ENCODE measurements at regions not wholly inside any gene's neighbourhood (a gene's known extent, or its start where the extent isn't known, plus 50 kb on each side); places are given as distances from the start of the nearest gene placed in this dataset.
"Not testable (repeated sequence)": the region's sequence is repeated elsewhere in the genome, so short reads cannot be mapped to it uniquely, and the experiment has no call there.

- H3K79me2 ChIP-seq (ENCODE audit: insufficient read depth, low read length); H3K4me2 ChIP-seq (replicated peaks; ENCODE audit: extremely low read depth, low read length, poor library complexity, severe bottlenecking); intact Hi-C loops (cut with micrococcal nuclease); H3K27me3 Mint-ChIP-seq (ENCODE audit: low read depth in 3 of 3); H3K36me3 ChIP-seq (replicated peaks in 1 of 2; ENCODE audit: control insufficient read depth in 1 of 2, insufficient read depth in 2 of 2, low read length in 2 of 2); H4K20me1 ChIP-seq (ENCODE audit: insufficient read depth, low read length); H3K27ac ChIP-seq (ENCODE audit: low read depth in 1 of 2, low read length in 2 of 2); H3K4me1 Mint-ChIP-seq; H3K27me3 ChIP-seq (ENCODE audit: control insufficient read depth in 2 of 2, insufficient read depth in 2 of 2, low read length in 2 of 2); H3K4me3 Mint-ChIP-seq; H3K36me3 Mint-ChIP-seq; H2AFZ ChIP-seq (ENCODE audit: insufficient read depth, low read depth, low read length, poor library complexity, severe bottlenecking); DNase-seq; H3K4me1 ChIP-seq (ENCODE audit: control insufficient read depth in 1 of 2, insufficient read depth in 2 of 2, low read length in 2 of 2); H3K9ac ChIP-seq (ENCODE audit: insufficient read depth, low read length, poor library complexity, severe bottlenecking); H3K27ac Mint-ChIP-seq: not testable (repeated sequence)
- H3K9me3 ChIP-seq (replicated peaks in 1 of 2; ENCODE audit: control insufficient read depth in 1 of 2, insufficient read depth in 1 of 2, low read length in 2 of 2) = peaks cover 28 to 91% of the 10 kb centered on the region in 2 donors
- peaks cover 40 to 88% (median 77%) of the 10 kb centered on the region in 7 donors for H3K9me3 Mint-ChIP-seq
- peak overlapping the region in 1 of 3 experiments; percentile 1 for H3K4me3 ChIP-seq (replicated peaks in 1 of 3; ENCODE audit: low read depth in 2 of 3, low read length in 3 of 3)
- 89% methylated on average over 18 of the region's 18 CpGs for WGBS (ENCODE audit: insufficient coverage)
These were observed 243.5 kb downstream of the FOXD4L6 start for GRCh38 chr9:40884902-40885490.

DNA sequence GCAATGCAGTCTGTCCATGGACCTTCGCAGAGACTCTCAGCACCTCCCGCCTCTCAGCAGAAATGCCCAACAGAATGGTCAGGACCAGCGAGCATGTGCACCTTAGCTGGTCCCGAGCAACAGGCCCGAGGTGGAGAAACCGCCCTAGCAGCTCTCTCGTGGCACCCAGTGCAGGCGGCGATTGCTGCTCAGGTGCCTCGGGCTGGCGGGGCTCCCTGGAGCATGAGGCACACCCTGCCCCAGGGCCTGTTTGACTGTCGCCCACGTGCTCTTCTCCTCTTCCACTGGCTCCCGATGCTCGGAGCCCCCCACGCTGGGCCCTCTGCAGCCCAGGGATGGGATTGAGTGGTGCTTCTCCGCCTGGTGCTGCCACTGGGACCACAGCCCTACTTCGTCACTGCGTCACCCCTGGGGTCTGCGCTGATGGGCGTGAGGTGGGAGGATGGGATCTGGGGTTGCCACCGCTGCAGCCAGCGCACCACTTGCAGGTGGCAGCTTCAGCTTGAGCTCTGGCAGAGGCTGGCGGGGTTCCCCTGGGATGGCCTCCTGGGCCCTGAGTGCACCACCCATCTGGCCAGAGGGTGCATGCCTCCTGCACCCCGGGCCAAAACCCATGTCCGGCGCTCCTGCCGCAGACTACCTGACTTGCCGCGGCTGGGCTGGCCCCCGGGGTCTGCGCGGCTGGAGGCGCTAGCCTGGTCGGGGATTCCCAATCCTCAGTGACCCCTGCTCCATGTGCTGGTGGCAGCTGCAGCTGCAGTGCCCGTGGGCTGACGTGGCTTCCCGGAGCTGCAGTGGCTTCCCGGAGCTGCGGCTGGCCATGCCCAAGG is 244.2 kb downstream of the FOXD4L6 start:
- TF ChIP-seq, protein P1, sequence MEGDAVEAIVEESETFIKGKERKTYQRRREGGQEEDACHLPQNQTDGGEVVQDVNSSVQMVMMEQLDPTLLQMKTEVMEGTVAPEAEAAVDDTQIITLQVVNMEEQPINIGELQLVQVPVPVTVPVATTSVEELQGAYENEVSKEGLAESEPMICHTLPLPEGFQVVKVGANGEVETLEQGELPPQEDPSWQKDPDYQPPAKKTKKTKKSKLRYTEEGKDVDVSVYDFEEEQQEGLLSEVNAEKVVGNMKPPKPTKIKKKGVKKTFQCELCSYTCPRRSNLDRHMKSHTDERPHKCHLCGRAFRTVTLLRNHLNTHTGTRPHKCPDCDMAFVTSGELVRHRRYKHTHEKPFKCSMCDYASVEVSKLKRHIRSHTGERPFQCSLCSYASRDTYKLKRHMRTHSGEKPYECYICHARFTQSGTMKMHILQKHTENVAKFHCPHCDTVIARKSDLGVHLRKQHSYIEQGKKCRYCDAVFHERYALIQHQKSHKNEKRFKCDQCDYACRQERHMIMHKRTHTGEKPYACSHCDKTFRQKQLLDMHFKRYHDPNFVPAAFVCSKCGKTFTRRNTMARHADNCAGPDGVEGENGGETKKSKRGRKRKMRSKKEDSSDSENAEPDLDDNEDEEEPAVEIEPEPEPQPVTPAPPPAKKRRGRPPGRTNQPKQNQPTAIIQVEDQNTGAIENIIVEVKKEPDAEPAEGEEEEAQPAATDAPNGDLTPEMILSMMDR (IDR thresholded peaks at IDR 0.05) = no peak
- no peaks in the 10 kb centered on the region for H3K36me3 ChIP-seq (replicated peaks in 1 of 2; ENCODE audit: control insufficient read depth in 1 of 2, insufficient read depth in 2 of 2, low read length in 2 of 2)
- Mint-ChIP-seq H3K4me3 (no peak overlapping the region), H3K27me3 (ENCODE audit: low read depth in 3 of 3) (peaks cover 0 to 2% (median 0%) of the 10 kb centered on the region in 3 donors), H3K9me3 (peaks cover 40 to 92% (median 77%) of the 10 kb centered on the region in 7 donors), H3K4me1 (no peaks in the 10 kb centered on the region), H3K36me3 (no peaks in the 10 kb centered on the region), H3K27ac (no peak overlapping the region)
- no peaks in the 10 kb centered on the region for H3K4me1 ChIP-seq (ENCODE audit: control insufficient read depth in 1 of 2, insufficient read depth in 2 of 2, low read length in 2 of 2)
- H3K27me3 ChIP-seq (ENCODE audit: control insufficient read depth in 2 of 2, insufficient read depth in 2 of 2, low read length in 2 of 2) = no peaks in the 10 kb centered on the region
- H3K4me3 ChIP-seq (replicated peaks in 1 of 3; ENCODE audit: low read depth in 2 of 3, low read length in 3 of 3) = peak overlapping the region in 1 of 3 experiments; percentile 7
- no peak overlapping the region for H2AFZ ChIP-seq (ENCODE audit: insufficient read depth, low read depth, low read length, poor library complexity, severe bottlenecking)
- H3K9ac ChIP-seq (ENCODE audit: insufficient read depth, low read length, poor library complexity, severe bottlenecking) = no peak overlapping the region
- no peak overlapping the region for H3K4me2 ChIP-seq (replicated peaks; ENCODE audit: extremely low read depth, low read length, poor library complexity, severe bottlenecking)
- DNase-seq = no peak
- no peaks in the 10 kb centered on the region for H4K20me1 ChIP-seq (ENCODE audit: insufficient read depth, low read length)
- intact Hi-C loops (cut with micrococcal nuclease) = no loop called here
- no peaks in the 10 kb centered on the region for H3K79me2 ChIP-seq (ENCODE audit: insufficient read depth, low read length)
- H3K27ac ChIP-seq (ENCODE audit: low read depth in 1 of 2, low read length in 2 of 2) = no peak overlapping the region
- peaks cover 33 to 88% of the 10 kb centered on the region in 2 donors for H3K9me3 ChIP-seq (replicated peaks in 1 of 2; ENCODE audit: control insufficient read depth in 1 of 2, insufficient read depth in 1 of 2, low read length in 2 of 2)
- whole genome bisulfite sequencing (ENCODE audit: insufficient coverage) = 94% methylated on average over 40 of the region's 40 CpGs

DNA sequence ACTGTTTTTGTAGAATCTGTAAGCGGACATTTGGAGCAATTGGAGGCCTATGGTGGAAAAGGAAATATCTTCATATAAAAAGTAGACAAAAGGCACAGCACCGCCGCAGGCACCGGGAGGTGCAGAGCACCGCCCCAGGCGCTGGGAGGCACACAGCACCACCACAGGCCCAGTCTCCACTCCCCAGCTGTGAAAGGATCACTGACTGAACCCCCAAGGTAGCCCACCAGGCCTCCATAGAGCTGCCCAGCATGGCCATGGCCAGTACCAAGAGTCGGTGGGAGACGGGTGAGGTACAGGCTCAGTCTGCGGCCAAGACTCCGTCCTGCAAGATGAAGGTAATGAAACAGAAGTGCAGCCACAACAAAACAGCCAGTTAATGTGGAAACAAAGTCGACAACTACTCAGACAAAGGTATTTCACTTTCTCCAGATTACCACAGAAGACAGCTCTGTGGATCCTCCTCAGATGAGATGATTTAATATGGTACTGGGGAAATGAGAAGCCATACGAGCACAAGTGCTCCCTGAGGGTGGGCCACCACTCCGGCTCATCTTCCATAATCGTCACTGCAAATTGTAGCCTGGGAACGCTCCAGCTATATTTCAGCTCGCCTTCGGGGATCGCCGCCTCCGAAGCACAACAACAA is 244.9 kb downstream of the FOXD4L6 start:
- WGBS (ENCODE audit: insufficient coverage) = 88% methylated on average over 17 of the region's 20 CpGs
- Histone ChIP-seq H3K4me3 (replicated peaks in 1 of 3; ENCODE audit: low read depth in 2 of 3, low read length in 3 of 3) (peak overlapping the region in 1 of 3 experiments; percentile 7), H3K9me3 (replicated peaks in 1 of 2; ENCODE audit: control insufficient read depth in 1 of 2, insufficient read depth in 1 of 2, low read length in 2 of 2) (peaks cover 33 to 81% of the 10 kb centered on the region in 2 donors)
- H3K4me1 ChIP-seq (ENCODE audit: control insufficient read depth in 1 of 2, insufficient read depth in 2 of 2, low read length in 2 of 2); H3K4me1 Mint-ChIP-seq; H3K4me2 ChIP-seq (replicated peaks; ENCODE audit: extremely low read depth, low read length, poor library complexity, severe bottlenecking); H3K9ac ChIP-seq (ENCODE audit: insufficient read depth, low read length, poor library complexity, severe bottlenecking); H3K27ac Mint-ChIP-seq; H2AFZ ChIP-seq (ENCODE audit: insufficient read depth, low read depth, low read length, poor library complexity, severe bottlenecking); H3K36me3 Mint-ChIP-seq; H3K79me2 ChIP-seq (ENCODE audit: insufficient read depth, low read length); H4K20me1 ChIP-seq (ENCODE audit: insufficient read depth, low read length); H3K27ac ChIP-seq (ENCODE audit: low read depth in 1 of 2, low read length in 2 of 2); H3K27me3 Mint-ChIP-seq (ENCODE audit: low read depth in 3 of 3); H3K36me3 ChIP-seq (replicated peaks in 1 of 2; ENCODE audit: control insufficient read depth in 1 of 2, insufficient read depth in 2 of 2, low read length in 2 of 2); intact Hi-C loops (cut with micrococcal nuclease); H3K27me3 ChIP-seq (ENCODE audit: control insufficient read depth in 2 of 2, insufficient read depth in 2 of 2, low read length in 2 of 2); DNase-seq; H3K4me3 Mint-ChIP-seq: not testable (repeated sequence)
- peaks cover 43 to 91% (median 71%) of the 10 kb centered on the region in 7 donors for H3K9me3 Mint-ChIP-seq
